Astrocyte (in vitro differentiated cells and primary cell): ENCODE measurements at regions not wholly inside any gene's neighbourhood (a gene's known extent, or its start where the extent isn't known, plus 50 kb on each side); places are given as distances from the start of the nearest gene placed in this dataset.

Experiments
- DNase-seq: peaks from one replicate; pipeline ENCODE4 v3.0.0-alpha.2; 2010; ENCODE audit warnings: low read depth
- FAIRE-seq: peaks from 2 replicates; lab custom pipeline; 2011; peaks lifted over from hg19 to GRCh38; lab: Jason Lieb, UNC
- H2AFZ ChIP-seq: 2 replicates; pipeline ENCODE4 v1.6.0; 2012; ENCODE audit warnings: low read depth, low read length, inconsistent platforms
- H3K27ac ChIP-seq: 2 replicates; pipeline ENCODE4 v1.5.1; 2011; ENCODE audit warnings: low read depth, low read length, inconsistent platforms
- H3K27me3 ChIP-seq: 2 replicates; pipeline ENCODE4 v1.6.0; 2011; ENCODE audit warnings: low read length, inconsistent platforms; ENCODE audit not compliant: insufficient read depth
- H3K36me3 ChIP-seq: 2 replicates; pipeline ENCODE4 v1.5.1; 2011; ENCODE audit warnings: low read length, inconsistent platforms; ENCODE audit not compliant: insufficient read depth
- H3K4me1 ChIP-seq: 2 replicates; pipeline ENCODE4 v1.5.1; 2011; ENCODE audit warnings: low read length, inconsistent platforms; ENCODE audit not compliant: insufficient read depth
- H3K4me2 ChIP-seq: 2 replicates; pipeline ENCODE4 v1.6.0; 2012; ENCODE audit warnings: low read length, inconsistent platforms
- H3K4me3 ChIP-seq: 2 replicates; pipeline ENCODE4 v1.5.1; 2011; ENCODE audit warnings: low read depth, mild to moderate bottlenecking, low read length, inconsistent platforms; ENCODE audit not compliant: insufficient read depth
- H3K79me2 ChIP-seq: 2 replicates; pipeline ENCODE4 v1.6.0; 2012; ENCODE audit warnings: mild to moderate bottlenecking, low read length, inconsistent platforms; ENCODE audit not compliant: insufficient read depth
- H3K9ac ChIP-seq: 2 replicates; pipeline ENCODE4 v1.6.0; 2012; ENCODE audit warnings: mild to moderate bottlenecking, low read length, inconsistent platforms
- H3K9me3 ChIP-seq: 2 replicates; pipeline ENCODE4 v1.5.1; 2012; ENCODE audit warnings: low read depth, mild to moderate bottlenecking, low read length, inconsistent platforms; ENCODE audit not compliant: insufficient read depth
- H4K20me1 ChIP-seq: 2 replicates; pipeline ENCODE4 v1.6.0; 2012; ENCODE audit warnings: low read length, inconsistent platforms; ENCODE audit not compliant: insufficient read depth
- H3K27ac Mint-ChIP-seq: one replicate; pipeline ENCODE4 v1.8.0; 2021; ENCODE audit warnings: mild to moderate bottlenecking, mixed read lengths; ENCODE audit not compliant: unreplicated experiment
- H3K27me3 Mint-ChIP-seq: one replicate; pipeline ENCODE4 v1.8.0; 2021; ENCODE audit warnings: low read depth, mixed read lengths; ENCODE audit not compliant: unreplicated experiment
- H3K36me3 Mint-ChIP-seq: one replicate; pipeline ENCODE4 v1.8.0; 2021; ENCODE audit warnings: low read depth, mixed read lengths; ENCODE audit not compliant: unreplicated experiment
- H3K4me1 Mint-ChIP-seq: one replicate; pipeline ENCODE4 v1.8.0; 2021; ENCODE audit warnings: low read depth, mixed read lengths; ENCODE audit not compliant: unreplicated experiment
- H3K4me3 Mint-ChIP-seq: one replicate; pipeline ENCODE4 v1.8.0; 2021; ENCODE audit warnings: mild to moderate bottlenecking, moderate library complexity, mixed read lengths; ENCODE audit not compliant: unreplicated experiment
- H3K9me3 Mint-ChIP-seq: one replicate; pipeline ENCODE4 v1.8.0; 2021; ENCODE audit warnings: mild to moderate bottlenecking, mixed read lengths; ENCODE audit not compliant: unreplicated experiment
- EZH2 ChIP-seq: IDR thresholded peaks from 2 replicates; pipeline ENCODE4 v1.6.1; 2012; ENCODE audit warnings: mild to moderate bottlenecking, low read length, inconsistent platforms; ENCODE audit not compliant: insufficient read depth
- TF ChIP-seq, protein P1 (sequence below): IDR thresholded peaks from 2 replicates; pipeline ENCODE4 v1.5.1; 2011; ENCODE audit warnings: low read depth, mild to moderate bottlenecking, inconsistent platforms, low read length, moderate library complexity; ENCODE audit not compliant: insufficient read depth

DNA sequence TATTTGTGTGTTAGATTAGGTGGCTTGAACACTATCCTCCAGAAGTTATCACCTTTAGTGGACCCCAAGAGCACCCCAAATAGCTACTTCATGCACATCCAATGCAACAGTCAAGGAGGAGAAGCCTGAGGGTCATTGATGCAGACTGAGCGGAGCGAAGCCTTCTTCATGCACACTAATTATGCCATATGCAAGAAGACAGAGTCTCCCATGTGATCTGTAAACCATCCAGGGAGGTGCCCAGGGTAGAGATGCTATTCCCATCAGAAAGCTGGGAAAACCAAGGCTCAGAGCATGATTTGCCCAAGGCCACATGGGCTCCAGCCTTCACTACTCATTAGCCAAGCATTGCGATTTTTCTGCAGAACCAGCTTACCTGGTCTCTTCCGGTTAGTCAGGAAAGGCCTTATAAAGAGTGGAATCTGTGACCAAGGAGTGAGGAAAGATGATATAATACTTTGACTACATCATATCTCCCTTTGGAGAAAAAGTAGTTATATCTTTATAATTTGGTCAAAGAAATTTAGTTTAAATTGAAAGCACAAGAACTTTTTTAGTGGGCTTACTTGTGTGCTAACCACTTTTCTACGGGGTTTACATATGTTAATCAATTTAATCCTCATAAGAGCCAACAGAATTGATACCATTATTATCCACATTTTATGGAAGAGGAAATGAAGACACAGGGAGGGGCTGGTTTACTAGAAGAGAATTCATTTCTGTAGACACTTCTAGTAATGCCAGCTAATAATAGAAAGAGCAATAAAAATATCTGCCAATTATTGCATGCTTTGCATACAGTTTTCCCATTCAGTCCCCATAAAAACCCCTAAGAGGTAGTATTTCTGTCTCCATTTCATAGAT, 220.0 kb downstream of the ESM1 start:
- Histone ChIP-seq H2AFZ (no peak overlapping the region), H3K9me3 (no peaks in the 10 kb centered on the region), H3K27ac (no peak overlapping the region), H3K4me2 (no peak overlapping the region), H3K79me2 (no peaks in the 10 kb centered on the region), H4K20me1 (no peaks in the 10 kb centered on the region), H3K4me3 (no peak overlapping the region), H3K4me1 (peaks cover 12% of the 10 kb centered on the region), H3K27me3 (no peaks in the 10 kb centered on the region), H3K9ac (no peak overlapping the region), H3K36me3 (no peaks in the 10 kb centered on the region)
- Mint-ChIP-seq H3K27ac (no peak overlapping the region), H3K4me1 (peaks cover 14% of the 10 kb centered on the region), H3K27me3 (no peaks in the 10 kb centered on the region), H3K4me3 (no peak overlapping the region), H3K36me3 (no peaks in the 10 kb centered on the region), H3K9me3 (no peaks in the 10 kb centered on the region)
- DNase-seq = no peak
- TF ChIP-seq EZH2 = no peak
- TF ChIP-seq, protein P1, sequence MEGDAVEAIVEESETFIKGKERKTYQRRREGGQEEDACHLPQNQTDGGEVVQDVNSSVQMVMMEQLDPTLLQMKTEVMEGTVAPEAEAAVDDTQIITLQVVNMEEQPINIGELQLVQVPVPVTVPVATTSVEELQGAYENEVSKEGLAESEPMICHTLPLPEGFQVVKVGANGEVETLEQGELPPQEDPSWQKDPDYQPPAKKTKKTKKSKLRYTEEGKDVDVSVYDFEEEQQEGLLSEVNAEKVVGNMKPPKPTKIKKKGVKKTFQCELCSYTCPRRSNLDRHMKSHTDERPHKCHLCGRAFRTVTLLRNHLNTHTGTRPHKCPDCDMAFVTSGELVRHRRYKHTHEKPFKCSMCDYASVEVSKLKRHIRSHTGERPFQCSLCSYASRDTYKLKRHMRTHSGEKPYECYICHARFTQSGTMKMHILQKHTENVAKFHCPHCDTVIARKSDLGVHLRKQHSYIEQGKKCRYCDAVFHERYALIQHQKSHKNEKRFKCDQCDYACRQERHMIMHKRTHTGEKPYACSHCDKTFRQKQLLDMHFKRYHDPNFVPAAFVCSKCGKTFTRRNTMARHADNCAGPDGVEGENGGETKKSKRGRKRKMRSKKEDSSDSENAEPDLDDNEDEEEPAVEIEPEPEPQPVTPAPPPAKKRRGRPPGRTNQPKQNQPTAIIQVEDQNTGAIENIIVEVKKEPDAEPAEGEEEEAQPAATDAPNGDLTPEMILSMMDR = no peak
- no peak for FAIRE-seq

DNA sequence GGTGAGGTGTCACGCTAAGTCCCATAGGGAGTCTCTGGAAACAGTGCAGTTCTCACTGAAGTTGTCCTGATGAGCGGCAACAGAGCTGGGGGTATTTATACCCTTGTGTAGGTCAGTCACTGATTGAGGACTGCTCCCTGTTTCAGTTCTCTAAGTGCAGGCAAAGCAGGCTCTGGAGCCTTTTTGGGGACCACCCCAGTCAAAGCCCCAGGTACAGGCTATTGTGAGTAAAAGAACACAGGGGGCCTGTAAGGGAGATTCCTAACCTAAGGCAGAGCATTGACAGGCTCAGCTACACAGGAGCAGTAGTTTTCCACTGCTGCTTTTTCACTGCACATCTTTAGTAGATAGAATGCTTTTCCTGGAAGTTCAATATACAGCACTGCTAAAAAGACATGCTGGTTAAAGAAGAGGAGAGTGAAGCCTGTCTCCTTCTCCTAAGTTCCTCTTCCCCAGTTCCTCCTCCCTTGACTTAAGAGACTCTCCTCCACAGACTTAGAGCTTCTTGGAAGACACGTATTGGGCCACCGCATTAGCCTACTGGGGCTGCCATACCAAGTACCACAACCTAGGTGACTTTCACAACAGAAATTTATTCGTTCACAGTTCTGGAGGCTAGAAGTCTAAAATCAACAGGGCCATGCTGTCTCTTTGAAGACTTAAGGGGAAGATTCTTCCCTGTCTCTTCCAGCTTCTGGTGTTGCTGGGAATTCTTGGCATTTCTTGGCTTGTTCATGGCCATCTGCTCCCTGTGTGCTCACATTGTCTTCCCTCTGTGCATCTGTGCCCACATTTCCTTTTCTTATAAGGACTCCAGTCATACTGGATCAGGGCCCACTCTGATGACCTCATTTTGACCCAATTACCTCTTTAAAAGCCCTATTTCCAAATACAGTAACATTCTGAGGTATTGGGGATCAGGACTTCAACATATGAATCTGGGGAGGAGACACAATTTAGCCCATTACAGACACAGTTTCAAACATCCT, 221.0 kb downstream of the ESM1 start:
- H3K4me3 Mint-ChIP-seq = no peak overlapping the region

More for the DNA sequence above, 221.0 kb downstream of the ESM1 start:
- H3K27ac ChIP-seq = no peak overlapping the region
- H3K79me2 ChIP-seq = no peaks in the 10 kb centered on the region
- no peak for FAIRE-seq
- Mint-ChIP-seq H3K4me1 (peaks cover 14% of the 10 kb centered on the region), H3K9me3 (no peaks in the 10 kb centered on the region), H3K27me3 (no peaks in the 10 kb centered on the region), H3K27ac (no peak overlapping the region), H3K36me3 (no peaks in the 10 kb centered on the region)
- H3K36me3 ChIP-seq = no peaks in the 10 kb centered on the region
- H3K27me3 ChIP-seq = no peaks in the 10 kb centered on the region
- H3K9me3 ChIP-seq = no peaks in the 10 kb centered on the region
- no peaks in the 10 kb centered on the region for H4K20me1 ChIP-seq
- no peak overlapping the region for H3K4me2 ChIP-seq
- DNase-seq = no peak
- peaks cover 12% of the 10 kb centered on the region for H3K4me1 ChIP-seq
- H3K9ac ChIP-seq = no peak overlapping the region
- TF ChIP-seq EZH2 = no peak
- TF ChIP-seq, protein P1 = no peak
- H3K4me3 ChIP-seq = no peak overlapping the region
- no peak overlapping the region for H2AFZ ChIP-seq
